ENCODE measurements at regions not wholly inside any gene's neighbourhood (a gene's known extent, or its start where the extent isn't known, plus 50 kb on each side); places are given as distances from the start of the nearest gene placed in this dataset.

DNA sequence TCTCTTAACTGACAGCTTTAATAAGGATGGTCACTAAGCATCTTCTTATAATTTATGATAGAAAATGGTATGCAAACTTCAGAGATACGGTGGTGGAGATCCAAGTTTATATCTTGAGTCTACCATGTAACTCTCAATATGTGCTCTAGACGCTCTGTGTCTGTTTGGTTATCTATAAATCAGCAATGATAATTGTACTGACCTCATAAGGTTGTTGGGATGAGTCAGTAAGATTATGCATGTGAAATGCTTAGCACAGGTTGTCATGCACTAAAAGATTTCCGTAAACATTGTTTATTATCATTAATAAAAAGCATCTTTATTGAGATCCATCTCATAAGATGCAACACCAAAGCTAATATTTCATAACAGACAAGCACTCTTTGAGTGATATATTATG, 1094.9 kb upstream of the EEF2KMT start:
- TF ChIP-seq, protein P1, sequence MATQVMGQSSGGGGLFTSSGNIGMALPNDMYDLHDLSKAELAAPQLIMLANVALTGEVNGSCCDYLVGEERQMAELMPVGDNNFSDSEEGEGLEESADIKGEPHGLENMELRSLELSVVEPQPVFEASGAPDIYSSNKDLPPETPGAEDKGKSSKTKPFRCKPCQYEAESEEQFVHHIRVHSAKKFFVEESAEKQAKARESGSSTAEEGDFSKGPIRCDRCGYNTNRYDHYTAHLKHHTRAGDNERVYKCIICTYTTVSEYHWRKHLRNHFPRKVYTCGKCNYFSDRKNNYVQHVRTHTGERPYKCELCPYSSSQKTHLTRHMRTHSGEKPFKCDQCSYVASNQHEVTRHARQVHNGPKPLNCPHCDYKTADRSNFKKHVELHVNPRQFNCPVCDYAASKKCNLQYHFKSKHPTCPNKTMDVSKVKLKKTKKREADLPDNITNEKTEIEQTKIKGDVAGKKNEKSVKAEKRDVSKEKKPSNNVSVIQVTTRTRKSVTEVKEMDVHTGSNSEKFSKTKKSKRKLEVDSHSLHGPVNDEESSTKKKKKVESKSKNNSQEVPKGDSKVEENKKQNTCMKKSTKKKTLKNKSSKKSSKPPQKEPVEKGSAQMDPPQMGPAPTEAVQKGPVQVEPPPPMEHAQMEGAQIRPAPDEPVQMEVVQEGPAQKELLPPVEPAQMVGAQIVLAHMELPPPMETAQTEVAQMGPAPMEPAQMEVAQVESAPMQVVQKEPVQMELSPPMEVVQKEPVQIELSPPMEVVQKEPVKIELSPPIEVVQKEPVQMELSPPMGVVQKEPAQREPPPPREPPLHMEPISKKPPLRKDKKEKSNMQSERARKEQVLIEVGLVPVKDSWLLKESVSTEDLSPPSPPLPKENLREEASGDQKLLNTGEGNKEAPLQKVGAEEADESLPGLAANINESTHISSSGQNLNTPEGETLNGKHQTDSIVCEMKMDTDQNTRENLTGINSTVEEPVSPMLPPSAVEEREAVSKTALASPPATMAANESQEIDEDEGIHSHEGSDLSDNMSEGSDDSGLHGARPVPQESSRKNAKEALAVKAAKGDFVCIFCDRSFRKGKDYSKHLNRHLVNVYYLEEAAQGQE (IDR thresholded peaks at IDR 0.05; ENCODE audit: unreplicated experiment) = no peak
- TF ChIP-seq, protein P2, sequence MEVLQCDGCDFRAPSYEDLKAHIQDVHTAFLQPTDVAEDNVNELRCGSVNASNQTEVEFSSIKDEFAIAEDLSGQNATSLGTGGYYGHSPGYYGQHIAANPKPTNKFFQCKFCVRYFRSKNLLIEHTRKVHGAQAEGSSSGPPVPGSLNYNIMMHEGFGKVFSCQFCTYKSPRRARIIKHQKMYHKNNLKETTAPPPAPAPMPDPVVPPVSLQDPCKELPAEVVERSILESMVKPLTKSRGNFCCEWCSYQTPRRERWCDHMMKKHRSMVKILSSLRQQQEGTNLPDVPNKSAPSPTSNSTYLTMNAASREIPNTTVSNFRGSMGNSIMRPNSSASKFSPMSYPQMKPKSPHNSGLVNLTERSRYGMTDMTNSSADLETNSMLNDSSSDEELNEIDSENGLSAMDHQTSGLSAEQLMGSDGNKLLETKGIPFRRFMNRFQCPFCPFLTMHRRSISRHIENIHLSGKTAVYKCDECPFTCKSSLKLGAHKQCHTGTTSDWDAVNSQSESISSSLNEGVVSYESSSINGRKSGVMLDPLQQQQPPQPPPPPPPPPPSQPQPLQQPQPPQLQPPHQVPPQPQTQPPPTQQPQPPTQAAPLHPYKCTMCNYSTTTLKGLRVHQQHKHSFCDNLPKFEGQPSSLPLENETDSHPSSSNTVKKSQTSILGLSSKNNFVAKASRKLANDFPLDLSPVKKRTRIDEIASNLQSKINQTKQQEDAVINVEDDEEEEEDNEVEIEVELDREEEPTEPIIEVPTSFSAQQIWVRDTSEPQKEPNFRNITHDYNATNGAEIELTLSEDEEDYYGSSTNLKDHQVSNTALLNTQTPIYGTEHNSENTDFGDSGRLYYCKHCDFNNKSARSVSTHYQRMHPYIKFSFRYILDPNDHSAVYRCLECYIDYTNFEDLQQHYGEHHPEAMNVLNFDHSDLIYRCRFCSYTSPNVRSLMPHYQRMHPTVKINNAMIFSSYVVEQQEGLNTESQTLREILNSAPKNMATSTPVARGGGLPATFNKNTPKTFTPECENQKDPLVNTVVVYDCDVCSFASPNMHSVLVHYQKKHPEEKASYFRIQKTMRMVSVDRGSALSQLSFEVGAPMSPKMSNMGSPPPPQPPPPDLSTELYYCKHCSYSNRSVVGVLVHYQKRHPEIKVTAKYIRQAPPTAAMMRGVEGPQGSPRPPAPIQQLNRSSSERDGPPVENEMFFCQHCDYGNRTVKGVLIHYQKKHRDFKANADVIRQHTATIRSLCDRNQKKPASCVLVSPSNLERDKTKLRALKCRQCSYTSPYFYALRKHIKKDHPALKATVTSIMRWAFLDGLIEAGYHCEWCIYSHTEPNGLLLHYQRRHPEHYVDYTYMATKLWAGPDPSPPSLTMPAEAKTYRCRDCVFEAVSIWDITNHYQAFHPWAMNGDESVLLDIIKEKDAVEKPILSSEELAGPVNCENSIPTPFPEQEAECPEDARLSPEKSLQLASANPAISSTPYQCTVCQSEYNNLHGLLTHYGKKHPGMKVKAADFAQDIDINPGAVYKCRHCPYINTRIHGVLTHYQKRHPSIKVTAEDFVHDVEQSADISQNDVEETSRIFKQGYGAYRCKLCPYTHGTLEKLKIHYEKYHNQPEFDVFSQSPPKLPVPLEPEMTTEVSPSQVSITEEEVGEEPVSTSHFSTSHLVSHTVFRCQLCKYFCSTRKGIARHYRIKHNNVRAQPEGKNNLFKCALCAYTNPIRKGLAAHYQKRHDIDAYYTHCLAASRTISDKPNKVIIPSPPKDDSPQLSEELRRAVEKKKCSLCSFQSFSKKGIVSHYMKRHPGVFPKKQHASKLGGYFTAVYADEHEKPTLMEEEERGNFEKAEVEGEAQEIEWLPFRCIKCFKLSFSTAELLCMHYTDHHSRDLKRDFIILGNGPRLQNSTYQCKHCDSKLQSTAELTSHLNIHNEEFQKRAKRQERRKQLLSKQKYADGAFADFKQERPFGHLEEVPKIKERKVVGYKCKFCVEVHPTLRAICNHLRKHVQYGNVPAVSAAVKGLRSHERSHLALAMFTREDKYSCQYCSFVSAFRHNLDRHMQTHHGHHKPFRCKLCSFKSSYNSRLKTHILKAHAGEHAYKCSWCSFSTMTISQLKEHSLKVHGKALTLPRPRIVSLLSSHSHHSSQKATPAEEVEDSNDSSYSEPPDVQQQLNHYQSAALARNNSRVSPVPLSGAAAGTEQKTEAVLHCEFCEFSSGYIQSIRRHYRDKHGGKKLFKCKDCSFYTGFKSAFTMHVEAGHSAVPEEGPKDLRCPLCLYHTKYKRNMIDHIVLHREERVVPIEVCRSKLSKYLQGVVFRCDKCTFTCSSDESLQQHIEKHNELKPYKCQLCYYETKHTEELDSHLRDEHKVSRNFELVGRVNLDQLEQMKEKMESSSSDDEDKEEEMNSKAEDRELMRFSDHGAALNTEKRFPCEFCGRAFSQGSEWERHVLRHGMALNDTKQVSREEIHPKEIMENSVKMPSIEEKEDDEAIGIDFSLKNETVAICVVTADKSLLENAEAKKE (CRISPR knock-in tag; IDR thresholded peaks at IDR 0.05) = no peak
- TF ChIP-seq STAT1 (IDR thresholded peaks at IDR 0.05; ENCODE audit: unreplicated experiment) (no peak), EZH2 (IDR thresholded peaks at IDR 0.05; ENCODE audit: low read depth, unreplicated experiment) (no peak), NANOG (IDR thresholded peaks at IDR 0.05; ENCODE audit: borderline replicate concordance) (no peak), ZNF331 (CRISPR knock-in tag; IDR thresholded peaks at IDR 0.05; ENCODE audit: low read depth) (no peak), POLR2AphosphoS5 (IDR thresholded peaks at IDR 0.05; ENCODE audit: low read depth) (no peak), CREB1 (CRISPR knock-in tag; IDR thresholded peaks at IDR 0.05; ENCODE audit: low read depth) (no peak)
- TF ChIP-seq, protein P3, sequence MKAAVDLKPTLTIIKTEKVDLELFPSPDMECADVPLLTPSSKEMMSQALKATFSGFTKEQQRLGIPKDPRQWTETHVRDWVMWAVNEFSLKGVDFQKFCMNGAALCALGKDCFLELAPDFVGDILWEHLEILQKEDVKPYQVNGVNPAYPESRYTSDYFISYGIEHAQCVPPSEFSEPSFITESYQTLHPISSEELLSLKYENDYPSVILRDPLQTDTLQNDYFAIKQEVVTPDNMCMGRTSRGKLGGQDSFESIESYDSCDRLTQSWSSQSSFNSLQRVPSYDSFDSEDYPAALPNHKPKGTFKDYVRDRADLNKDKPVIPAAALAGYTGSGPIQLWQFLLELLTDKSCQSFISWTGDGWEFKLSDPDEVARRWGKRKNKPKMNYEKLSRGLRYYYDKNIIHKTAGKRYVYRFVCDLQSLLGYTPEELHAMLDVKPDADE (IDR thresholded peaks at IDR 0.05) = no peak
- Histone ChIP-seq H3F3A (replicated peaks; ENCODE audit: low read depth) (no peaks in the 10 kb centered on the region), H3K4me3 (no peak overlapping the region), H3K27me3 (ENCODE audit: insufficient read depth) (no peaks in the 10 kb centered on the region), H3K4me2 (no peak overlapping the region), H3K27ac (ENCODE audit: low read depth) (no peak overlapping the region), H3K79me2 (replicated peaks; ENCODE audit: insufficient read depth) (no peaks in the 10 kb centered on the region), H3K9me2 (ENCODE audit: insufficient read depth) (peaks cover 18% of the 10 kb centered on the region), H4K20me1 (replicated peaks; ENCODE audit: insufficient read depth) (no peaks in the 10 kb centered on the region), H3K36me3 (ENCODE audit: insufficient read depth) (no peaks in the 10 kb centered on the region), H2AFZ (no peak overlapping the region), H3K4me1 (ENCODE audit: insufficient read depth) (peaks cover 27% of the 10 kb centered on the region)
- Mint-ChIP-seq H3K4me3 (no peak overlapping the region), H3K27me3 (ENCODE audit: insufficient read depth, low read depth, poor library complexity) (peaks cover 3% of the 10 kb centered on the region), H3K36me3 (ENCODE audit: low read depth) (0 out of 3 replicates have a peak, but pooled peaks cover 4% of the 10 kb centered on the region), H3K27ac (no peak overlapping the region), H3K9me3 (no peaks in the 10 kb centered on the region), H3K4me1 (peaks cover 38% of the 10 kb centered on the region)
- no peak for DNase-seq (ENCODE audit: low spot score)
- no peak for ATAC-seq
